ENCODE measurements at regions not wholly inside any gene's neighbourhood (a gene's known extent, or its start where the extent isn't known, plus 50 kb on each side); places are given as distances from the start of the nearest gene placed in this dataset.

DNA sequence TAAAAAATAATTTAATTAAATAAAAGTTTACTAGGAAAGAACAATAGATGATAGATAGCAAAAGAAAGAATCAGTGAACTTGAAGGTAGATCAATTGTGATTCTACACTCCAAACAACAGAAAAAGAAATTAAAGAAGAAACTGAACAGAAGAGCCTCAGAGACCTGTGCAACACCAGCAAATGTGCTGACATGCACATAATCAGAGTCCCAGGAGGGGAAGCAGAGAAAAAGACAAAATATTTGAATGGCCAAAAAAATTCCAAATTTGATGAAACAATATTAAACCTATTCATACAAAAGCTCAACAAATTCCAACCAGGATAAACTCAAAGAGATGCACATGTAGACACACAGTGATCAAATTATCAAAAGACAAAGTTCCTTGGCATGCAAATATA, 267.5 kb upstream of the OPRM1 start:
- TF ChIP-seq POLR2AphosphoS5 (IDR thresholded peaks at IDR 0.05; ENCODE audit: low read depth, low read length) (no peak), SIN3A (IDR thresholded peaks at IDR 0.05; ENCODE audit: borderline replicate concordance, insufficient read depth, low read length) (no peak)
- TF ChIP-seq, protein P1, sequence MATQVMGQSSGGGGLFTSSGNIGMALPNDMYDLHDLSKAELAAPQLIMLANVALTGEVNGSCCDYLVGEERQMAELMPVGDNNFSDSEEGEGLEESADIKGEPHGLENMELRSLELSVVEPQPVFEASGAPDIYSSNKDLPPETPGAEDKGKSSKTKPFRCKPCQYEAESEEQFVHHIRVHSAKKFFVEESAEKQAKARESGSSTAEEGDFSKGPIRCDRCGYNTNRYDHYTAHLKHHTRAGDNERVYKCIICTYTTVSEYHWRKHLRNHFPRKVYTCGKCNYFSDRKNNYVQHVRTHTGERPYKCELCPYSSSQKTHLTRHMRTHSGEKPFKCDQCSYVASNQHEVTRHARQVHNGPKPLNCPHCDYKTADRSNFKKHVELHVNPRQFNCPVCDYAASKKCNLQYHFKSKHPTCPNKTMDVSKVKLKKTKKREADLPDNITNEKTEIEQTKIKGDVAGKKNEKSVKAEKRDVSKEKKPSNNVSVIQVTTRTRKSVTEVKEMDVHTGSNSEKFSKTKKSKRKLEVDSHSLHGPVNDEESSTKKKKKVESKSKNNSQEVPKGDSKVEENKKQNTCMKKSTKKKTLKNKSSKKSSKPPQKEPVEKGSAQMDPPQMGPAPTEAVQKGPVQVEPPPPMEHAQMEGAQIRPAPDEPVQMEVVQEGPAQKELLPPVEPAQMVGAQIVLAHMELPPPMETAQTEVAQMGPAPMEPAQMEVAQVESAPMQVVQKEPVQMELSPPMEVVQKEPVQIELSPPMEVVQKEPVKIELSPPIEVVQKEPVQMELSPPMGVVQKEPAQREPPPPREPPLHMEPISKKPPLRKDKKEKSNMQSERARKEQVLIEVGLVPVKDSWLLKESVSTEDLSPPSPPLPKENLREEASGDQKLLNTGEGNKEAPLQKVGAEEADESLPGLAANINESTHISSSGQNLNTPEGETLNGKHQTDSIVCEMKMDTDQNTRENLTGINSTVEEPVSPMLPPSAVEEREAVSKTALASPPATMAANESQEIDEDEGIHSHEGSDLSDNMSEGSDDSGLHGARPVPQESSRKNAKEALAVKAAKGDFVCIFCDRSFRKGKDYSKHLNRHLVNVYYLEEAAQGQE (IDR thresholded peaks at IDR 0.05; ENCODE audit: insufficient read depth in 1 of 2, low read depth in 2 of 2, low read length in 2 of 2): no peak

All from PFSK-1 (cell line).